Subcutaneous abdominal adipose tissue (tissue), 5 donors: ENCODE measurements at regions not wholly inside any gene's neighbourhood (a gene's known extent, or its start where the extent isn't known, plus 50 kb on each side); places are given as distances from the start of the nearest gene placed in this dataset.

ENCODE experiments used
- H3K27ac ChIP-seq: one replicate; pipeline ENCODE4 v1.7.0; 2013; ENCODE audit warnings: low read depth, mild to moderate bottlenecking, inconsistent platforms, low read length, moderate library complexity
- H3K27me3 ChIP-seq, 5 donors: one replicate each; pipeline ENCODE4 v1.7.0; 2013; ENCODE audit warnings: low read length in 5 of 5, inconsistent platforms in 1 of 5; ENCODE audit not compliant: control insufficient read depth in 5 of 5, insufficient read depth in 4 of 5
- H3K36me3 ChIP-seq, 5 donors: one replicate each; pipeline ENCODE4 v1.7.0; 2013; ENCODE audit warnings: low read length in 5 of 5; ENCODE audit not compliant: control insufficient read depth in 5 of 5, insufficient read depth in 5 of 5
- H3K4me1 ChIP-seq, 5 donors: one replicate each; pipeline ENCODE4 v1.7.0; 2013; ENCODE audit warnings: low read length in 5 of 5, mild to moderate bottlenecking in 3 of 5, moderate library complexity in 1 of 5; ENCODE audit not compliant: control insufficient read depth in 5 of 5, insufficient read depth in 5 of 5
- H3K4me3 ChIP-seq, 5 donors: one replicate each; pipeline ENCODE4 v1.7.0; 2013; ENCODE audit warnings: low read length in 5 of 5, low read depth in 1 of 5
- H3K9ac ChIP-seq, 5 donors: one replicate each; pipeline ENCODE4 v1.7.0; 2013; ENCODE audit warnings: low read length in 5 of 5, mild to moderate bottlenecking in 4 of 5, moderate library complexity in 3 of 5
- H3K9me3 ChIP-seq, 5 donors: one replicate each; pipeline ENCODE4 v1.7.0; 2013; ENCODE audit warnings: low read length in 5 of 5; ENCODE audit not compliant: control insufficient read depth in 5 of 5
- donor health status: healthy.
- donor health status: healthy.
- donor health status: healthy.
- donor health status: healthy.
- donor health status: healthy.

GRCh38 chr5:172550996-172551395 lies 90.1 kb upstream of the NEURL1B start:
- H3K9ac ChIP-seq: no peak overlapping the region
- H3K36me3 ChIP-seq: no peaks in the 10 kb centered on the region
- no peak overlapping the region for H3K27ac ChIP-seq
- H3K27me3 ChIP-seq: no peaks in the 10 kb centered on the region
- no peaks in the 10 kb centered on the region for H3K9me3 ChIP-seq
- peaks cover 0 to 20% (median 4%) of the 10 kb centered on the region in 5 donors for H3K4me1 ChIP-seq
- H3K4me3 ChIP-seq: no peak overlapping the region

- peaks cover 0 to 1% (median 0%) of the 10 kb centered on the region in 5 donors for H3K27me3 ChIP-seq
- no peak overlapping the region for H3K9ac ChIP-seq
- no peak overlapping the region for H3K27ac ChIP-seq
- H3K9me3 ChIP-seq: no peaks in the 10 kb centered on the region
- peaks cover 0 to 20% (median 4%) of the 10 kb centered on the region in 5 donors for H3K4me1 ChIP-seq
- no peaks in the 10 kb centered on the region for H3K36me3 ChIP-seq
- no peak overlapping the region for H3K4me3 ChIP-seq
Measured at GRCh38 chr5:172550096-172550765, 90.8 kb upstream of the NEURL1B start.

- Histone ChIP-seq H3K27ac (no peak overlapping the region), H3K27me3 (peaks cover 0 to 3% (median 0%) of the 10 kb centered on the region in 5 donors), H3K4me1 (peaks cover 0 to 20% (median 4%) of the 10 kb centered on the region in 5 donors), H3K9ac (no peak overlapping the region), H3K9me3 (no peaks in the 10 kb centered on the region), H3K36me3 (no peaks in the 10 kb centered on the region), H3K4me3 (no peak overlapping the region)
Measured at GRCh38 chr5:172549696-172550095, 91.4 kb upstream of the NEURL1B start.

- Histone ChIP-seq H3K27ac (no peak overlapping the region), H3K36me3 (no peaks in the 10 kb centered on the region), H3K4me1 (peaks cover 0 to 20% (median 4%) of the 10 kb centered on the region in 5 donors), H3K27me3 (peaks cover 0 to 6% (median 3%) of the 10 kb centered on the region in 5 donors), H3K4me3 (no peak overlapping the region), H3K9me3 (no peaks in the 10 kb centered on the region), H3K9ac (no peak overlapping the region)
Measured at GRCh38 chr5:172548981-172549687, 91.9 kb upstream of the NEURL1B start.

GRCh38 chr5:172548311-172548731 lies 92.7 kb upstream of the NEURL1B start:
- no peak overlapping the region for H3K9ac ChIP-seq
- no peaks in the 10 kb centered on the region for H3K36me3 ChIP-seq
- H3K27me3 ChIP-seq: peaks cover 0 to 8% (median 3%) of the 10 kb centered on the region in 5 donors
- peaks cover 0 to 2% (median 0%) of the 10 kb centered on the region in 5 donors for H3K9me3 ChIP-seq
- no peak overlapping the region for H3K27ac ChIP-seq
- peaks cover 0 to 20% (median 4%) of the 10 kb centered on the region in 5 donors for H3K4me1 ChIP-seq
- no peak overlapping the region for H3K4me3 ChIP-seq

GRCh38 chr5:172546196-172546595 lies 91.9 kb upstream of the SH3PXD2B start:
- no peak overlapping the region for H3K4me3 ChIP-seq
- H3K4me1 ChIP-seq: peaks cover 0 to 18% (median 4%) of the 10 kb centered on the region in 5 donors
- no peak overlapping the region for H3K9ac ChIP-seq
- H3K9me3 ChIP-seq: peaks cover 0 to 2% (median 0%) of the 10 kb centered on the region in 5 donors
- H3K36me3 ChIP-seq: no peaks in the 10 kb centered on the region
- no peak overlapping the region for H3K27ac ChIP-seq
- peaks cover 0 to 8% (median 3%) of the 10 kb centered on the region in 5 donors for H3K27me3 ChIP-seq

GRCh38 chr5:172545291-172545801 lies 91.0 kb upstream of the SH3PXD2B start:
- H3K27ac ChIP-seq: no peak overlapping the region
- H3K36me3 ChIP-seq: no peaks in the 10 kb centered on the region
- H3K9ac ChIP-seq: no peak overlapping the region
- H3K4me3 ChIP-seq: no peak overlapping the region
- H3K9me3 ChIP-seq: peaks cover 0 to 2% (median 0%) of the 10 kb centered on the region in 5 donors
- peaks cover 0 to 8% (median 3%) of the 10 kb centered on the region in 5 donors for H3K27me3 ChIP-seq
- peaks cover 0 to 13% (median 4%) of the 10 kb centered on the region in 5 donors for H3K4me1 ChIP-seq

- H3K27ac ChIP-seq: no peak overlapping the region
Measured at GRCh38 chr5:172544371-172545095, 90.2 kb upstream of the SH3PXD2B start.

GRCh38 chr5:172543484-172544298 lies 89.4 kb upstream of the SH3PXD2B start:
- Histone ChIP-seq H3K36me3 (no peaks in the 10 kb centered on the region), H3K9ac (no peak overlapping the region), H3K9me3 (peaks cover 0 to 2% (median 0%) of the 10 kb centered on the region in 5 donors), H3K27ac (no peak overlapping the region), H3K4me3 (no peak overlapping the region), H3K4me1 (peaks cover 0 to 4% (median 0%) of the 10 kb centered on the region in 5 donors), H3K27me3 (peaks cover 0 to 8% (median 3%) of the 10 kb centered on the region in 5 donors)

More at GRCh38 chr5:172544371-172545095, 90.2 kb upstream of the SH3PXD2B start:
- H3K27me3 ChIP-seq: peaks cover 0 to 8% (median 3%) of the 10 kb centered on the region in 5 donors
- no peak overlapping the region for H3K9ac ChIP-seq
- H3K36me3 ChIP-seq: no peaks in the 10 kb centered on the region
- no peak overlapping the region for H3K4me3 ChIP-seq
- peaks cover 0 to 2% (median 0%) of the 10 kb centered on the region in 5 donors for H3K9me3 ChIP-seq
- H3K4me1 ChIP-seq: peaks cover 0 to 5% (median 0%) of the 10 kb centered on the region in 5 donors
